ENCODE measurements at regions not wholly inside any gene's neighbourhood (a gene's known extent, or its start where the extent isn't known, plus 50 kb on each side); places are given as distances from the start of the nearest gene placed in this dataset.
A peak's percentile ranks its signal among the peaks of the same experiment; 100 is the strongest.

DNA sequence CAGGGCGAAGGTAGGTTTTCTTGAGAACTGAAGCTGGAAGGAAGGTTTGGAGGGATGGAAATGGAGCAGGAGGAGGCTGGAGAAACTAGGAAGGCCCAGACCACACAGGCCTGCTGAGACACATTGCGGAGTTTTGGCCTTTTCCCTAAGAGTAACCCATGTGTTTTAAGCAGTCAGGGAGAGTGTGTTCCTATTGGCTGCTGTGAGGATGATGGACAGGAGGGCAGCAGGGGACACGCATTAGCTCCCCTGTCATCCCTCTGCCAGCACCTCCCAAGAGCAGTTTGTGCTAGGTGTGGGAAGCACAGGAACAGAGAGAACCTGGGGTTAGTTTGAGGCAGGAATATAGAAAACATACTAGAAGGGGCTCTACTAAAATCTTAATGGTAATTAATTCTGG lies 842.1 kb downstream of the TBC1D22A start:
- no peak for DNase-seq

DNA sequence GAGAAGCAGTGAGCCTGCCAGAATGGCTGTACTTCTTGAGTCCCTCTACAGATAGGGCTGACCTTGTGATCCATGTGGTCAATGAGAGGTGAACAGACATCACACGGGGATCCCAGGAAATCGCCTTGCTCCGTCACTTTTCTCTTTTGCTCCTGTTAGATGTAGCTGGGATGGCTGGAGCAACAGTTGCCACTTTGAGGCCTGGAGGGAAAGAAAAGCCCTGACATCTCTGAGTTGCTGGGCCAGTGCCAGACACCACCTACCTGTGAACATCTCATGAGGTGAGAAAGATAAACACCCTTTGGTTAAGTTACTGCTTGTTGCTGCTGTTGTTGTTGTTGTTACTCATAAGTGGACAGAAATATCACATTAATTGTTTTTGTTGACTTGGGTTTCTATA lies 840.3 kb downstream of the TBC1D22A start:
- DNase-seq: no peak

DNA sequence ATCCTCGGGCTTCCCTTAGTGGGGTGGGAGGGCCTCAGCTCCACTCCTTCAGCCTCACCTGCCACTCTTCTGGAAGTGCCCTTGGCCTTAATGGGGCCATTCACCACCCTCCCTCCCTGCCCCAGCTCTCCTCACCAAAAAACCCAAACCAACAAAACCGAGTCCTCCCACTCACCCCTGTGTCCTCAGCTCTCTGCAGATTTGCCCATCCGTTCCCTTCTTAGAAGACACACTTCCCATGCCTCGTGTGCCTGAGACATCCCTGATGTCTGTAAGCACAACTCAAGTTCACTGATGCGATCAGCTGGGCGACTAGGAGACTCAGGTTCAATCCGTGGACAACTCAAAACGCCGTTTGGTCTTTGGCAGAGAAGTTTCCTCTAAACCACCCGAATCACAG lies 839.2 kb downstream of the TBC1D22A start:
- DNase-seq: no peak

DNA sequence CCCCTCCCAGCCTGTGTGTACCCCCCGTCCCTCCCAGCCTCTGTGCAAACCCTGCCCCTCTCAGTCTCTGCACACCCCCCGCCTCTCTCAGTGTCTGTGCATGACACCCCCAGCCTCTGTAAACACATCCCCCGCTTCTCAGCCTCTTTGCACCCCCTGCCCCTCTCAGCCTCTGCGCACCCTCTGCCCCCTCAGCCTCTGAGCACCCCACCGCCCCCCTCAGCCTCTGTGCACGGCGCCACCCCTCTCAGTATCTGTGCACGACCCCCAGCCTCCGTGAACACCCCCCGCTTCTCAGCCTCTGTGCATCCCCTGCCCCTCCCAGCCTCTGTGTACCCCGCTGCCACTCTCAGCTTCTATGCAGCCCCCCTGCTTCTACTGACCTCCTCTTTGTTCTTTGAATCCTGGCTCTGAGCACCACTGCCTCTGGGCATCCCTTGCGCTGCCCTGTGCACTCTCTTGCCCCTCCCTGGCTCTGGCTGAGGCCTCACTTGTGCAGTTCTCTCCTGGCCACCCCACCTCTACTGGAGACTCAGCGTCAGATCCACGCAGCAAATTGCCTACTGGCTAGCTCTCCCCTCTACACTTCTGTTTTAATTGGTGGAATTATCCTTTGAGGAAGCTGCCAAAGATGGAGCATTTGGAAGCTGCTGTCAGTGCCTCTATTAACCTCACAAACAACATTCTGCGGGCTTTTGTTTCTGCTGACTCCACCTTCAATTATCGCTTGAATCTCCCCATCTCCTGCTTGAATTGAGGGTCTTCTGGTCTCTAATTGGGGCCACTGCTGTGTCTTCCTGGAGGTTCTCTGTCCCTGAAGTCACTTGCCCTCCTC lies 838.6 kb downstream of the TBC1D22A start:
- no peak for DNase-seq

DNA sequence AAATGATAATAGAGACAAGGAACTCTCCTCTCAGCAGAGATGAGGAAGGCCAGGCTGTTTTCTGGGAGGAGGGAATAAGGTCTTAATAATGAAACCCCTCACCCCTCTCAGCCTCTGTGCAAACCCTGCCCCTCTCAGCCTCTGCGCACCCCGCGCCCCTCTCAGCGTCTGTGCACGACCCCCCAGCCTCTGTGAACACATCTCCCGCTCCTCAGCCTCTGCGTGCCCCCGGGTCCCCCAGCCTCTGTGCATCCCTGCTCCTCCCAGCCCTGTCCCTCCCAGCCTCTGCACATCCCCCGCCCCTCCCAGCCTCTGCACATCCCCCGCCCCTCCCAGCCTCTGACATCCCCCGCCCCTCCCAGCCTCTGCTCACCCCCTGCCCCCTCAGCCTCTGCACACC lies 837.8 kb downstream of the TBC1D22A start:
- DNase-seq: no peak

DNA sequence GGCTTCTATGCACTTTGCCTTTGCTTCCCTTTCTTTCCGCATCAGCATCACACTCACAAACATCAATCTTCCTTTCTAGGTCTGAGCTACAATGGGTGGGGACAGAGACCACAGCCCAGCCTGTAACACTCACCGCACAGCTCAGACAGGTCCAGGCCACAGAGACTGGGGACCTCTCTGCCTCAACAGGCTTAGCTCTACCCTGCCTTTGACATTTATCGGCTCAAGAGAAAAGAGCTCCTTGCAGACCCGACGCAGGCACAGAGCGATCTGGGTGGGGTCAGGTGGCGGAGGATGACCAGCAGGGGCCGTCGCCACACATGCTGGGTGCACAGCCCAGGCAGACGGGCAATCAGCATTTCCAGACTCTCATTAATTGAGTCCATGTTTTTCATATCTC lies 837.3 kb downstream of the TBC1D22A start:
- DNase-seq: no peak

DNA sequence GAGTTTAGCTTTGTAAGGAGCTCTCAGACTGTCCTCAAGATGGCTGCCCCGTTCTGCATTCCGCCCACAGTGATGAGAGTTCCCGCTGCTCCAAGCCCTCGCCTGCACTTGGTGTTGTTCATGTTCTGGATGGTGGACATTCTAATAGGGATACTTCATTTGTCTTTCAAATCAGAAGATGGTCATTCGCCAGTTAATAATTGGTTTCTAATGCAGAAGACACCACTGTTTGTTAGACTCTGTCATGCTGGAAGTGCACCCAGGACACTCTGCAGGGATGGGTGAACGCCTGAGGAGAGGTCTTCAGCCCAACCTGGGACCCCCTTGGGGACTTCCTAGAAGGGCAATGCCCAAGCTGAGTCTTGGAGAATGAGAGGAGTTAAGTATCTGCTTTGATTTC lies 836.4 kb downstream of the TBC1D22A start:
- no peak for DNase-seq

DNA sequence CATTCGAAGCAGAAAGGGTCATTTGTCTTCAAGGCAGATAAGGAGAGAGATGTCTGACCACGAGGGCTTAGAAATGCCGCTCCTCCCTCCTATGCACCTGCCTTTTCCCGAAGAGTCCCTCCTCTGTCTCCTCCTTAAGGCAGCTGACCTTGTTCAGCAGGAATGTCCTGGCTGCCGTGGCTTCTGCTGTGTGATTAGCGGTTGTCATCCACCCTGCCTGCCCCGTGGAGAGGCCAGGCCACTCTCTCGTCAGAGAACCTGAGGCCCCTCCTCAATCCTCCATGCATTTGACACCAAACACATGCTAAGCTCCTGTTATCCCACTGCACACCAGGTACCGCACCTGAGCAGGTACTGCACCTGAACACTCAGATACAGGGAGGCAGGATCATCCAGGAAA lies 834.6 kb downstream of the TBC1D22A start:
- DNase-seq: no peak

DNA sequence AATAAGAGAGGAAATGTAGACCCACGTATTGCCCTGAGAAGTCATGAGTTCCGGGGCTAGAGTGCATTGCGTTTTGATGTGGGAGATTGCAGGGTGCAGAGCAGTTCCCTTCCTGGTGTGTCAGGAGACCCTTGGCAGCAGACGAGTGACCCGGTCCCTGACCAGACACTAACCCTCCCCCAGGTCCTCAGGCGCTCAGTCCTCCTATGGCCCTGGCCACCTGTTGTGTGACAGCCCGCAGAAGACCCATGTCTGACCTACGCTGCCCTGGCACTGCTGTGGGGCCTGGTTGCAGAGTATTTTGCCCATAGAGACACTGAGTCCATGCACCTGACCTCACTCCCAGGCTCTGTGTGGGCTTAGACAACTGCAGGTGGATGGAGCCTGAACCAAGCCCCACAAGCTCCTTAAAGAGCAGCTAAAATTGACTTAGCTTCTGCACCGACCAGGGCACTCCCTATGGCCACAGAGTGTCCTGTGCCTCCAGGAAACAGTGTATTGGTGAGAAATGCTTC lies 833.8 kb downstream of the TBC1D22A start:
- DNase-seq: no peak

DNA sequence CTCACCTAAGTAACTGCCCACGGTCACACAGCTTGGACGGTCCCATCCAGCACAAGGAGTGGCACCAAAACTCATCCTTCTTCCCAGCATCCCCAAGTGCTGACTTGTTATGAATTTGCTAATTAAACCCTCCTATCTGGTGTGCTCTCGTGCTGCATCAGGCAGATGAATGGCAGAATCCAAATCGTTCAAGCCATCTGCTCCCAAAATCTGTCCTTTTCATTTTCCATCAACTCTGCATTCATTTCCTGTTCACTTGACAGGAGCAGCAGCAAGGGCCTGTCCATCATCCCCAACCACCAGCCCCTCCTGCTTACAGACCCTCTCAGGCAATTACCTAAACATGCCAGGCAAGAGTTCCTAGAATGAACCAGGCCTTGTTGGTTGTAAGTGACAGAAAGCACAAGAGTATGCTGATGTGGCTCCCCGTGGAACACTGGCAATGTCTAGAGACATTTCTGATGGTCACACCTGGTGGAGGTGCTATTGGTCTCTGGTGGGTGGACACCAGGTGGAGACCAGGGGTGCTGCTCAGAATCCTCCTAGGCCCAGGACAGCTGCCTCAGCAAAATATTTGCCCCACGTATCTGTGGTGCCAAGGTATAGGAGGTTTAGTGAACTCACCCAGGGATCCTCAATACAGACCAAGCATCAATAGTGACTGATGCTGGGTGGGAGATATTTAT lies 832.5 kb downstream of the TBC1D22A start:
- DNase-seq: no peak

DNA sequence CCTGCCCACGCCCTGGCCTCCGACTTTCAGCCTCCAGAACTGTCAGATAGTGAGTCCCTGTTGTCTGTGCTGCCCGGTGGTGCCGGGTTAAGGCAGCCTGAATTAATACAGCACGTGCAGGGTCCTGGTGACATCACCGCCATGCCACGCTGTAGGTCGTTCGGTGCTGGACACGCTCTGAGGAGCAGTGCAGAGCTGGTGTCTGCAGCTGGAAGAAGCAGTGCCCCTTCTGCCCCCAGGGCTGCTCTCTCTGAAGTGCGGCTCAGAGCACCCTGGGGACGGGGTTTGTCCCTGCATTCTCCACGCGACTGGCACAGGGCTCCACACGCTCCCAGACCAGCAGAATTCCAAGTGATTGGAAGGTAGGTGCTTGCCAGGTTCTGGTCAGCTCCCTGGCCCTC lies 831.5 kb downstream of the TBC1D22A start:
- no peak for DNase-seq

DNA sequence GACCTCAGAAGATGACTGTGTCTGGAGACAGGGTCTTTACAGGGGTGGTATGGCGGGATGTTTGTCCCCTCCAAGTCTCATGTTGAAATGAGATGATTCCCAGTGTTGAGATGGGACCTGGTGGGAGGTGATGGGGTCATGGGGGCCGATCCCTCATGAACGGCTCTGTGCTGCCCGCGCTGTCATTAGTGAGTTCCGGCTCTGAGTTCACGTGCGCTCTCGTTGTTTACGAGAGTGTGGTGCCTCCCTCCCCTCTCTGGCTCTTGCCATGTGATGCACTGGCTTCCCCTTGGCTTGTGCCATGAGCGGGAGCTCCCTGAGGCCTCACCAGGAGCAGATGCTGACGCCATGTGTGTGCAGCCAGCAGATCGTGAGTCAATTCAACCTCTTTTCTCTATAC lies 830.8 kb downstream of the TBC1D22A start:
- DNase-seq: no peak

DNA sequence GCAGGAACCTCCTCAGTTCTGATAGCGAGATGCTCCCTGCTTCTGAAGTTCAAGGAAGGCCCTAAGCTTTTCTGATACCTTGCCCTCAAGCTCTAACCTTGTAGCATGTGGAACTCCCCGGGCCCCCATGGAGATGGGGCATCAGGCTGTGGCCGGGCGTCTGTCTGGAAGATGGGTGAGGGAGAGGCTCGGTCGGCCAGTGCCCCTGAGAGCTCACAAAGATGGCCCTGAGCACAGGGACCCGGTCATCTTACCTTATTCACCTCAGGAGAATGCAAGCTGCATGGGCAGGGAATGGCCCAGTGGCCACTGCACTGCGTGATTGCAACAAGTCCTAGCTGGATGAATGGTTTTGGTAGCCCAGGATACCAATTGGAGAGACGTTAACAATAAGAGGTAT lies 830.3 kb downstream of the TBC1D22A start:
- no peak for DNase-seq

DNA sequence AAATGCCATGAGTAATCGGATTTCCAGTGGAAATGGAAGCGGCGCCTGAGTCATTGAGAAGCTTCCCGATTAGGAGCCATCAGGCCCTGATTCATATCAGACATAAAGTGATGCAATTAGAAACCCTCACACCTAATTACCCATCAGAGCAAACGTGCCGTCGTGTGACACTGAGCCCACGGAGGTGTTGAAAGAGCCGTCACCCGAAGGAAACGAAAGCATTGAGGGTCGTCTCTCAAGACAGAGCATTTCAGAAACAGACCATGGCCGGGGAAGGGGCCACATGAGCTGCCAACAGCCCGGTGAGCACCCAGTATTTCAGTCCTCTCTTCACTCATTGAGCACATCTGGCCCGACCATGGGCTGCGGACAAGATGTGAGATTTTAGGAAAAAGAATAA lies 829.3 kb downstream of the TBC1D22A start:
- DNase-seq: no peak

DNA sequence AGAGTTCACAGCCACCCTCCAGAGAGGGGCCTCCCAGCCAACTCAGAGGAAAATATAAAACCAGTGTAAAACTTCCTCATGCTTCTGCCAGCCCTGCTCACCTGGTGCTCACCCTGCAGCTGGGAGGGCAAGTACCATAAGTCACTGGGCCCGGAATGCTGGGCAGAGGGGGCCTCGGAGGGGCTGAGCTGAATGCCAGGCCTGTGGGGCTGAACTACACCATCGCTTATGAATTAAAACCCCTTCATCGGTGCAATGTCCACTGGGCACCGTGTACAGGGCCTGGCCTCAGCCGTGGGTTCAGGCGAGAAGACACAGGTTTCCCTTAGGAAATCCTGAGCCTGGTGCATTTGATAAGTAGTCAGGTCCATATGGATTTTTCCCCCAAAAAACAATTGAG lies 828.6 kb downstream of the TBC1D22A start:
- DNase-seq: no peak

DNA sequence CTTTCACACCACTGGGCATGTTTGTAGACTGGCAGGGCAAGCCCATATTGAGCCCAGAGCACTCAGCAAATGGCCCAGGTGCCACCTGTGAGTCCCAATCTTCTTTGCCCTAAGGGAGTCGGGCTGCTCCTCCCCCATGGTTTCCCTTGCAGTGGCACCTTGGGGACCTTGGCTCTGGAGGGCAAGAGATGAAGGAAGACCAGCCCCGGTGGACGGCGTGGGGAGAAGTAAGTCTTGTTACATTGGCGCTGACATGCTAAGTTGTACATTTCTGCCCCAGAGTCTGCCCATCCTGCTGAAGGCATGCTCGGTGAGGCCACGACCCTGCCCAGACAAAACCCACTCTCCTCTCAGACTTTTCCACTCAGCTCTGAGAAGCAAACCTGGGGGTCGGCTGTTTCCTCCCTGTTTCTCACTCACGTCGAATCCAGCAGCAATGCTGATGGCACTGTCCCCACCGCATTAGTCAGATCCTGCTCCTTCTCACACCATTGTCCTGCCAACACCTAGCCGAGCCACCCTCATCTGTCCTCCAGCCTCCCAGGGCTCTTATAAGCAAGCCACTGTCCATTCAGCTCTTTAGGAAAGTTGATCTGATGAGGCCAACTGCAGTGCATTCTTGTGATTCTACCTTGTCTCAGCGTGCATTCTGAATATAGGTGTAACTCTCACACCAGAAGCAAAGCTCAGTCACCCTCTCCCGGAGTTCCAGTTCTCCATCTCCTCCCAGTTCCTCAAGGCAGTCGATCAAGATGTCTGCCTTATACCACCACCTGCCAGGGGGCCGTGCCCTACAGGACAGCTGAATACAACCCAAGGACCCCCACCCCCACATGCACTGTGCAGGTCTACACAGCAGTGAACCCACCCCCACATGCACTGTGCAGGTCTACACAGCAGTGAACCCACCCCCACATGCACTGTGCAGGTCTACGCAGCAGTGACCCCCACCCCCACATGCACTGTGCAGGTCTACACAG lies 827.1 kb downstream of the TBC1D22A start:
- DNase-seq: no peak

DNA sequence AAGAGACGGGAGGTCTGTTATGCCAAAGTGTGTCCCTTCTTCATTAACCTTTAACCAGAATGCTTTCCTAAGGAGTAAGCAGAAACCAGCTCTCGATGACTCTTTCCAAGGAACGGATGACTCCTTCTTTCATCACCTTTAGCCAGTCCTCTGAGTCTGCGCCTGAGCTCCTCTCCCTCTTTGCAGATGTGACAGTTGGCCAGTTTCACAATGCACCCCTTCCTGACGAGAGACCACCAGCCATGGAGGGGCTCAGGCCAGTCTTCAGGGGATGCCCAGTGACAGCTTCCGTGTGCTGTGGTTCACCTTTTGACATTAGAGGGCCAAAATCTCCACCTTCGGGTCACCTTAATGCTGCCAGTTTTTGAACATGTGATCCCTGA lies 826.1 kb downstream of the TBC1D22A start:
- DNase-seq: no peak

DNA sequence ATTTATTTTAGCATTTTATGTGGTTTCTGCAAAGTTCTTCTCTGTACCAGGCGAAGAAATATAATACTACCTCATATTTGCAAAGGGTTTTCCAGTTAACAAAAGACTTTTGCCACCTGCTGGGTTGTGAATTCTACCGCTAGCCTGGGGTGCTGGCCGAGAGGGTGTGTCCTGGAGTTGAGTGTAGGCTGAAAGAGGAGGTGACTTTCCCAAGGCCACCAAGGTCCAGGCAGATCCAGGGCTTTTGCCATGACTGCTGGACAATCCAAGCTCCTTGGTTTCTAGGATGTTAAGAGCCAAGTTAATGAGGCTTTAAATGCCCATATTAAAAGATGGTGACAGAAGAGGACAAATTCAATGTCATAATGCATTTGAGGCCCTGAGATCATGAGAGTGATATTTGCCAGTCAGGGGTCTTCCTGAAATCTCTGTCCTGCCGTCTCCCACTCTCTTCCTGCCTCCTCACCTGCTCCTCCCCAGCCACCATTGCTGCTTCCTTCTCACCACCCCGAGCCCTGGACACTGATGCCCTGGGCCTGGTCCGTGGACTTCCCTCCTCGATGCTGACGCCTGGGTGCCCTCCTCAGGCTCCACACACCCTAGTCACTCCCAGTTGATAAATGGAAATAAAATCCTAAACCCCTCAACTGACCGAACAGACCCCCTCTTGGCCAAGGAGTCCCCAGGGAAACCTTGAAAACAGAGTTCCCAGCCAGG lies 825.6 kb downstream of the TBC1D22A start:
- no peak for DNase-seq

DNA sequence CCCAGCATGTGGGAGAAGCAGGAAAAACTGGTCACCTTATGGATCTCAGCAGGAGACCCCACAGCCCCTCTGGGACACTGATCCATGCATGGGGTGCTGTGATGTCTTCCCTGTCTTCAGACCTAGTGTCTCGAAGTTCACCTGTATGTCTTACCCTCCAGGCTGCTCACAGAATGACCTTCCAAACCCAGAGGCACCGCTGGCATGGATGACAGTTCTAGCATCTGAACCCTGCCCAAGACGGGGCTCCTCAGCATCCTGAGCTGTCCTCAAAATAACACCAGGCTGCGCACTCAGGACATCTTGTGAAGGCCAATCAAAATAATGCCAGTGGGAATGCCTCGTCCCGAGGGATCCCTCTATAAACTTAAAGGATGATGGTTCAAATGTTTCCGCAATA lies 824.9 kb downstream of the TBC1D22A start:
- DNase-seq: no peak

DNA sequence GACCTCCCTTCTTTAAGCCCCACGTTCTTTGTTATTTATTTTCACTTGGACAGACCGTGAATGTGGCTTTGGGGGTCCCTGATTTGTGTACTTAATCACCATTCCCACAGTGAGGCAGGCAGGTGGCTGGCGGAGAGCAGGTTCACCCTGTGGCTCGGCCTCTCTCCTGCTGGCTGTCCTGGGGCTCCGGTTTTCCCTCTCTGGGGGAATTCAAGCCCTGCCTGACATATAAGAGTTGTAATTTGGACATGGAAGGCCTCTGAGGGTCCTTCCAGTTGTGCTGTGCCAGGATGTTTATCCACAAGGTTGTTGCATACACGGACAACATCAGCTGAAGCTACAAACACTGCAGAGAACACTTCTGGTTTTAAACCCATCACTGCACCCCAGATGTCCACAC lies 824.5 kb downstream of the TBC1D22A start:
- DNase-seq: no peak

DNA sequence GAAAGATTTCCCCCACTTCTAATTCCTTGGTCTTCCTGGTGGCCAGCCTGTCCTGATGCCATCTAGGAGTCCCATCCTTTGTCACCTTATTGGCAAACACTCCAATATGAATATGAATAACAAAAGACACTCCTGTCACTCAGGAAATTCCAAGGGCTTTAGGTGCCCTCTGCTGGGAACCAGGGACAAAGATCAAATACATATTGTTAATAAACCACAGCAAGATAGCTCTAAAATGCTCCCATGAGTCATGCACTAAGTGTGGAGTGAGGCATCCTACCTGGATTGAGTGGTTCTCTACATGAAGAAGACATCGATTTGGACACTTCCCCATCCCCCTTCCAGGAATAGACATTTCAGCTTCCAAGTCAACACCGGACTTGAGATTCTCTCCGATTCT lies 823.6 kb downstream of the TBC1D22A start:
- DNase-seq: peak; percentile 70

DNA sequence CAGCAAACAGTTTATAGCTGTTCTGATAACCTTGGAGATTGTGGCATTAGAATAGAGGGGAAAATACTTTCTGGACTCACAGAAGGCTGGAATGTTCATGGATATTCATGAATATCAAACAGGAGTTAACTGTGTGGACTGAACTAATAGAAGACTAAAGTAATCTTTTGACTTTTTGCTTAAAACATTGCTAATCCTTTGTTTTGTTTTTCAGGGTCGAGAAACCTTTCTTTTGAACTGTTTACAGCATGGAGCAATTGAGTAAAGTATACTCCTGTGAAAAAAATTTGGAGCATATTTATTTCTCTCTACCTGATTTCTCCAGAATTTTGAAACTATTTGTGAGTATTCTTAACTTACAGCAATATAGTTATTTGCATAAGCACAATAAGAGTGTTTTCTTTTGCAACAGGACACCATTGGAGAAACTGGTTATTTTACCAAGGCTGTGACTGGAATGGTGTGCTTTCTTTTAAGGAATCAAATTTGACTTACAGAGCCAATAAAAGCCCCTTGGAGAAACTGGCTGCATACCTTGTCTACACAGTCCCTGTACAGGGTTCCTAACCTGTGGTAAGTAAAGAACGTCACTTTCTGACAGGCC lies 821.6 kb downstream of the TBC1D22A start:
- no peak for DNase-seq
